Activated B cell treated with CpG ODN at 0.5 μM for 24 hours (primary cell): ENCODE measurements at regions not wholly inside any gene's neighbourhood (a gene's known extent, or its start where the extent isn't known, plus 50 kb on each side); places are given as distances from the start of the nearest gene placed in this dataset.
"Not testable (repeated sequence)": the region's sequence is repeated elsewhere in the genome, so short reads cannot be mapped to it uniquely, and the experiment has no call there.

Experiments
- ATAC-seq: fragments of 200-7000 bp; cut with Tn5 transposase; one replicate; pipeline ENCODE4 v1.10.0; 2021; ENCODE audit warnings: low read depth, mild to moderate bottlenecking, moderate library complexity
- CTCF ChIA-PET: fragments of 350-600 bp; sonication (Branson Sonifier 250); formaldehyde crosslinking; loops from one replicate; lab custom pipeline; 2021; ENCODE audit warnings: antibody characterized with exemption; lab: Charles Lee
- POLR2A ChIA-PET: fragments of 350-600 bp; sonication (Branson Sonifier 250); formaldehyde crosslinking; loops from one replicate; lab custom pipeline; 2021; ENCODE audit warnings: antibody characterized with exemption; lab: Charles Lee
- DNase-seq: peaks from one replicate; pipeline ENCODE4 v3.0.0; 2022
- H3K27ac Mint-ChIP-seq: one replicate; pipeline ENCODE4 v1.8.0; 2020; ENCODE audit warnings: mixed read lengths
- H3K27me3 Mint-ChIP-seq: one replicate; pipeline ENCODE4 v1.8.0; 2021; ENCODE audit warnings: mixed read lengths
- H3K36me3 Mint-ChIP-seq: one replicate; pipeline ENCODE4 v1.8.0; 2021; ENCODE audit warnings: low read depth, mixed read lengths
- H3K4me1 Mint-ChIP-seq: one replicate; pipeline ENCODE4 v1.8.0; 2021; ENCODE audit warnings: mixed read lengths
- H3K4me3 Mint-ChIP-seq: one replicate; pipeline ENCODE4 v1.8.0; 2020; ENCODE audit warnings: mild to moderate bottlenecking, mixed read lengths
- H3K9me3 Mint-ChIP-seq: one replicate; pipeline ENCODE4 v1.8.0; 2020; ENCODE audit warnings: mixed read lengths
- CTCF ChIP-seq: fragments of 200-600 bp; IDR thresholded peaks from one replicate; pipeline ENCODE4 v1.8.0; 2022; ENCODE audit warnings: antibody characterized with exemption, mild to moderate bottlenecking
- intact Hi-C: fragments of 100-400 bp; cut with micrococcal nuclease; formaldehyde crosslinking; loops from one replicate; pipeline ENCODE4 v1.15.1; 2024

- Mint-ChIP-seq H3K4me3 (no peak overlapping the region), H3K27me3 (no peaks in the 10 kb centered on the region), H3K9me3 (peaks cover 6% of the 10 kb centered on the region), H3K27ac (no peak overlapping the region), H3K4me1 (no peaks in the 10 kb centered on the region), H3K36me3 (no peaks in the 10 kb centered on the region)
- no peak for DNase-seq
- intact Hi-C loops: no loop called here
- TF ChIP-seq CTCF: no peak
- CTCF ChIA-PET: no interaction called here
- ATAC-seq: no peak
- POLR2A ChIA-PET: no interaction called here
Measured at GRCh38 chr17:52899235-52899634, 740.7 kb upstream of the CA10 start.

- no peak for DNase-seq
- no peak for ATAC-seq
- peaks cover 8% of the 10 kb centered on the region for H3K9me3 Mint-ChIP-seq
- no peak overlapping the region for H3K27ac Mint-ChIP-seq
- no peaks in the 10 kb centered on the region for H3K27me3 Mint-ChIP-seq
- no peaks in the 10 kb centered on the region for H3K36me3 Mint-ChIP-seq
- H3K4me1 Mint-ChIP-seq: no peaks in the 10 kb centered on the region
- ChIA-PET POLR2A (no interaction called here), CTCF (no interaction called here)
- no peak for TF ChIP-seq CTCF
- intact Hi-C loops: no loop called here
- no peak overlapping the region for H3K4me3 Mint-ChIP-seq
Measured at GRCh38 chr17:52895272-52895671, 736.8 kb upstream of the CA10 start.

- ATAC-seq (no peak), DNase-seq (no peak)
- H3K4me1 Mint-ChIP-seq: no peaks in the 10 kb centered on the region
- ChIA-PET CTCF (no interaction called here), POLR2A (no interaction called here)
- no peaks in the 10 kb centered on the region for H3K27me3 Mint-ChIP-seq
- H3K4me3 Mint-ChIP-seq: no peak overlapping the region
- H3K9me3 Mint-ChIP-seq: peaks cover 8% of the 10 kb centered on the region
- no peak overlapping the region for H3K27ac Mint-ChIP-seq
- H3K36me3 Mint-ChIP-seq: no peaks in the 10 kb centered on the region
- no peak for TF ChIP-seq CTCF
- intact Hi-C loops: no loop called here
Measured at GRCh38 chr17:52892334-52892733, 733.8 kb upstream of the CA10 start.

GRCh38 chr17:52885882-52886281, 727.4 kb upstream of the CA10 start:
- ChIA-PET POLR2A (no interaction called here), CTCF (no interaction called here)
- Mint-ChIP-seq H3K27me3 (no peaks in the 10 kb centered on the region), H3K4me1 (no peaks in the 10 kb centered on the region), H3K9me3 (peaks cover 7% of the 10 kb centered on the region), H3K27ac (no peak overlapping the region), H3K36me3 (no peaks in the 10 kb centered on the region), H3K4me3 (no peak overlapping the region)
- ATAC-seq (no peak), DNase-seq (no peak)
- intact Hi-C loops: no loop called here
- no peak for TF ChIP-seq CTCF

- CTCF ChIA-PET, H3K27ac Mint-ChIP-seq, H3K4me3 Mint-ChIP-seq, intact Hi-C loops, DNase-seq, H3K9me3 Mint-ChIP-seq, H3K27me3 Mint-ChIP-seq, POLR2A ChIA-PET, ATAC-seq, H3K36me3 Mint-ChIP-seq, H3K4me1 Mint-ChIP-seq: not testable (repeated sequence)
Measured at GRCh38 chr17:52883907-52884491, 725.5 kb upstream of the CA10 start.

GRCh38 chr17:52846767-52847166, 688.3 kb upstream of the CA10 start:
- H3K36me3 Mint-ChIP-seq, H3K4me1 Mint-ChIP-seq, DNase-seq, POLR2A ChIA-PET, H3K27me3 Mint-ChIP-seq, H3K27ac Mint-ChIP-seq, intact Hi-C loops, H3K4me3 Mint-ChIP-seq, CTCF ChIA-PET, ATAC-seq, H3K9me3 Mint-ChIP-seq: not testable (repeated sequence)
